HUES48 (cell line): ENCODE measurements at regions not wholly inside any gene's neighbourhood (a gene's known extent, or its start where the extent isn't known, plus 50 kb on each side); places are given as distances from the start of the nearest gene placed in this dataset.
"Not testable (repeated sequence)": the region's sequence is repeated elsewhere in the genome, so short reads cannot be mapped to it uniquely, and the experiment has no call there.

Source experiments
- H3K27ac ChIP-seq: one replicate; pipeline ENCODE4 v1.7.0; 2013; ENCODE audit warnings: low read depth, low read length, inconsistent platforms
- H3K27me3 ChIP-seq: 2 replicates; pipeline ENCODE4 v1.6.1; 2013; ENCODE audit warnings: mild to moderate bottlenecking, low read length; ENCODE audit not compliant: control insufficient read depth, insufficient read depth
- H3K36me3 ChIP-seq: 2 replicates; pipeline ENCODE4 v1.6.1; 2013; ENCODE audit warnings: low read length; ENCODE audit not compliant: control insufficient read depth, insufficient read depth
- H3K4me1 ChIP-seq: 2 replicates; pipeline ENCODE4 v1.6.1; 2013; ENCODE audit warnings: mild to moderate bottlenecking, low read length; ENCODE audit not compliant: control insufficient read depth, insufficient read depth
- H3K4me3 ChIP-seq: 2 replicates; pipeline ENCODE4 v1.5.1; 2013; ENCODE audit warnings: mild to moderate bottlenecking, low read depth, low read length
- H3K9ac ChIP-seq: 2 replicates; pipeline ENCODE4 v1.6.1; 2013; ENCODE audit warnings: mild to moderate bottlenecking, low read depth, low read length, moderate library complexity
- H3K9me3 ChIP-seq: 2 replicates; pipeline ENCODE4 v1.6.1; 2013; ENCODE audit warnings: low read length; ENCODE audit not compliant: control insufficient read depth, insufficient read depth

DNA sequence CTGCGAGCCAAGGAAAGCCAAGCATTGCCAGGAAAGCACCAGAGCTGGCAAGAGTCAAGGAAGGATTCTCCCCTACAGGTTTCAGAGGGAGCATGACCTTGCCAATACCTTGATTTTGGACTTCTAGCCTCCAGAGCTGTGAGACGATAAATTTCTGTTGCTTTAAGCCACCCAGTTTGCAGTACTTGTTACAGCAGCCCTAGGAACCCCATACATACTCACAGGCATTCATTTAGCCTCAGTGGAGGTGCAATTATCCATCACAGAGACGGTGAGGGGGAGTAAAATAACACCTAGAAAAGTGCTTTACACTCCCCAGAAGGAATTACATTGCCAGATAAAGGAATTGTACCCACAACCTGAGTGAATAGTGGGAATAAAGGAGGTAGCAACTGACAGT is 167.4 kb upstream of the NFIA start:
- H3K4me1 ChIP-seq, result peaks cover 10% of the 10 kb centered on the region
- H3K9me3 ChIP-seq, result no peaks in the 10 kb centered on the region

DNA sequence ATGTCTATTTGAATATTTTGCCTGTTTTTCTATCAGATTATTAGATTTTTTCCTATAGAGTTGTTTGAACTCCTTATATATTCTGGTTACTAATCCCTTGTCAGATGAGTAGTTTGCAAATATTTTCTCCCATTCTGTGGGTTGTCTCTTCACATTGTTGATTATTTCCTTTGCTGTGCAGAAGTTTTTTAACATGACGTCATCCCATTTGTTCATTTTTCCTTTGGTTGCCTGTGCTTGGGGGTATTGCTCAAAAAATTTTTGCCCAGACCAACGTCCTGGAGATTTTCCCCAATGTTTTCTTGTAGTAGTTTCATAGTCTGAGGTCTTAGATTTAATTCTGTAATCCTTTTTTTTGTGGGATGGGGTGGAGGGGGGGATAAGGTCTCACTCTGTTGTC is 168.7 kb upstream of the NFIA start:
- not testable (repeated sequence) for H3K9ac ChIP-seq, H3K4me3 ChIP-seq, H3K27me3 ChIP-seq, H3K9me3 ChIP-seq, H3K36me3 ChIP-seq, H3K27ac ChIP-seq
- peaks cover 10% of the 10 kb centered on the region for H3K4me1 ChIP-seq

More for the DNA sequence above, 167.4 kb upstream of the NFIA start:
- Histone ChIP-seq H3K4me3 (no peak overlapping the region), H3K36me3 (no peaks in the 10 kb centered on the region), H3K9ac (no peak overlapping the region), H3K27me3 (no peaks in the 10 kb centered on the region), H3K27ac (no peak overlapping the region)

DNA sequence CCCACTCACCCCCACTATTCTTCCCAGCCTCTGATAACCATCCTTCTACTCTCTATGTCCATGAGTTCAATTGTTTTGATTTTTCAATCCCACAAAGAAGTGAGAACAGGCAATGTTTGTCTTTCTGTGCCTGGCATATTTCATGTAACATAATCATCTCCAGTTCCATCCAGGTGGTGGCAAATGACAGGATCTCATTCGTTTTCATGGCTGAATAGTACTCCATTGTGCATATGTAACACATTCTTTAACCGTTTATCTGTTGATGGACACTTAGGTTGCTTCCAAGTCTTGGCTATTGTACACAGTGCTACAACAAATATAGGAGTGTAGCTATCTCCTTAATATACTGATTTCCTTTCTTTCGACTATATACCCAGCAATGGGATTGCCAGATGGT is 169.3 kb upstream of the NFIA start:
- Histone ChIP-seq H3K27me3 (no peaks in the 10 kb centered on the region), H3K4me3 (no peak overlapping the region), H3K27ac (no peak overlapping the region), H3K4me1 (peaks cover 10% of the 10 kb centered on the region), H3K36me3 (no peaks in the 10 kb centered on the region), H3K9me3 (no peaks in the 10 kb centered on the region), H3K9ac (no peak overlapping the region)

DNA sequence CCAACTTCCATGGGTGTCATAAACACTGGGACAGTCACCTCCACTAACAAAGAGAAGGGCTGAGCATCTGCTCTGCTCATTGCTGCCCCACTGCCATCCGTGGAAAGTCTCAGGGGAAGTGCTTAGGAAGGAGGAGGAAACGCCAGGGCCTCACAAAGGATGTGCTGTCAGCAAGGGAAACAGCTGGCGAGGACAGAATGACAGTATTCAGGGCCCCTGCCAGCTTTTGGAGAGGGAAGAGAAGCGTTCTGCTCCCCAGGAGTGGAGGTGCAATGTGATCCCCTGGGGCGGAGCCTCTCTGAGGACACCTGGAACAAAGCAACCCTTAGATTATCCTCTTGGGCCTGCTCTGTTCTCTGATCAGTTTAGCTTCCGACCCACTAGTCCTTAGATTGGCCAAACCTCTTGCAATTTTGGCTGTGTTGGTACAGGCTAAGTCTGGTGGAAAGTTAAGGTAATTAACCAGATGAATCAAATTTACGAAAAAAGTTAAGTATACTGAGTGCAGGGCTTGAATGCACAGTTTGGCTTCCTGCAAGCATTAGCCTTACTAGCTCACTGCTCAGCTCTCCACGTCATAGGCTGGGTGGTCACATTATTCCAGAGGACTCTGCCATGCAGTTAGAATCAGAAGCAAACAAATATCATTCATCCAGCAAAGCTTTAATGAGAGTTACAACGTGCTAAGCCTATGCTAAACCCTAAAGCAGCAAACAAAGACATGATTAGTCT is 170.2 kb upstream of the NFIA start:
- Histone ChIP-seq H3K9ac (no peak overlapping the region), H3K36me3 (no peaks in the 10 kb centered on the region), H3K27me3 (no peaks in the 10 kb centered on the region), H3K27ac (no peak overlapping the region), H3K4me1 (peaks cover 10% of the 10 kb centered on the region), H3K4me3 (no peak overlapping the region), H3K9me3 (no peaks in the 10 kb centered on the region)

DNA sequence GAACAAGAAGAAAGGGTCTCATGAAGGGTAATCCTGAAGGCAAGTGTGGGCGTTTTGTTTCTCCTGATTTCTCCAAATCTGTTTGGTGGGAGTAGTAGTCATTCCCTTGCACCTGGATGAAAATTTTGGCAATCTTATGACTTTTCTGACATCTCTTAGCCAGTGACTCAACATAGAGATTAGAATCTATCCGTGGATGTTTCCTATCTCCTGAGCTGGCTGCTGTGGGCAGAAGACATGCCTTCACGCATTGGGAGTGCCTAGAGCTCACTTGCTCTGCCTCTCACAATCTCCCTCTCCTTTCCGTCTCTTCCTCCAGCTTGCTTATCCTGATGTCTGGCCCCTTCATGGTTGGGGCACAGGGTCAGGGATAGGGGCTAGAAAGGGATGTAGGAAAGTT is 174.2 kb upstream of the NFIA start:
- H3K4me3 ChIP-seq, result no peak overlapping the region
- H3K36me3 ChIP-seq, result no peaks in the 10 kb centered on the region
- no peaks in the 10 kb centered on the region for H3K9me3 ChIP-seq
- no peak overlapping the region for H3K27ac ChIP-seq
- peaks cover 39% of the 10 kb centered on the region for H3K4me1 ChIP-seq
- no peaks in the 10 kb centered on the region for H3K27me3 ChIP-seq
- H3K9ac ChIP-seq, result no peak overlapping the region

DNA sequence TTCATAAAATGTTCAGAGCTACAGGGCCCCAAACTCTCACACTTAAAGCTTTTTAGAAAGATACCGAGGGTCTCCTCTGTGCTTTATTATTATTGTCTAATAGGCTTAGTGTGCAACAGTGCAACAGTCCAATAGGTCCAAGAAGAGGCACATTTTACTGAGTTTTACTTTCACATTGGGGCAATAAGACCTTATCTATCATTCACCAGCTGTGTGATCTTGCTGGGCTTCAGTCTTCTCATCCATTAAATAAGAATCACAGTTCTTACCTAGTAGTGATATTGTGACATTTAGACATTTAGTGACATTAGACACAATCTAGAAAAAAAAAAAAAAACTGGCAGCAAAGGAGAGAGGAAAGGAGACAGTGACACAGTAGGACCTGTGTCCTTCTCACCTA is 175.8 kb upstream of the NFIA start:
- Histone ChIP-seq H3K9ac (no peak overlapping the region), H3K9me3 (no peaks in the 10 kb centered on the region), H3K27ac (peak overlapping the region; percentile 69), H3K27me3 (no peaks in the 10 kb centered on the region), H3K4me3 (no peak overlapping the region), H3K36me3 (no peaks in the 10 kb centered on the region), H3K4me1 (peaks cover 32% of the 10 kb centered on the region)

DNA sequence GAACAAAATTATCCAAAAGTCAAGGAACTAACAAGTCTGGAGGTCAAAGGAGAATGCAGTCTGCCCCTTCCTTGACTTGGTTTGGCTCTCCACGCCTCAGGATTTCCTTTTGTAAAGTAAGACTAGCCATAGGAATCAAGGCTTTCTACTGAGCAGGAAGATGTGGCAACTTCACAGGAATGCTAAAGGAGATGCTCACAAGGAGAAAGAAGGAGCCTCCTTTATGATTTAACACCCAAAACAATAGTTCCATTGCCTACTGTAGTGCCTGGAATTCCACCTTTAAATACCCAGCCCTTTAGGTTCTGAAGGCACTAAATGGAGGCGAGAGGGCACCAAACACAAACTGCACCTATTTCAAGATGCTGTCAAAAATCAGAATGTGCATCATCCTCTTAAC is 176.3 kb upstream of the NFIA start:
- Histone ChIP-seq H3K27ac (peak overlapping the region; percentile 69), H3K4me3 (no peak overlapping the region), H3K9ac (no peak overlapping the region), H3K4me1 (peaks cover 32% of the 10 kb centered on the region), H3K27me3 (no peaks in the 10 kb centered on the region), H3K9me3 (no peaks in the 10 kb centered on the region), H3K36me3 (no peaks in the 10 kb centered on the region)

DNA sequence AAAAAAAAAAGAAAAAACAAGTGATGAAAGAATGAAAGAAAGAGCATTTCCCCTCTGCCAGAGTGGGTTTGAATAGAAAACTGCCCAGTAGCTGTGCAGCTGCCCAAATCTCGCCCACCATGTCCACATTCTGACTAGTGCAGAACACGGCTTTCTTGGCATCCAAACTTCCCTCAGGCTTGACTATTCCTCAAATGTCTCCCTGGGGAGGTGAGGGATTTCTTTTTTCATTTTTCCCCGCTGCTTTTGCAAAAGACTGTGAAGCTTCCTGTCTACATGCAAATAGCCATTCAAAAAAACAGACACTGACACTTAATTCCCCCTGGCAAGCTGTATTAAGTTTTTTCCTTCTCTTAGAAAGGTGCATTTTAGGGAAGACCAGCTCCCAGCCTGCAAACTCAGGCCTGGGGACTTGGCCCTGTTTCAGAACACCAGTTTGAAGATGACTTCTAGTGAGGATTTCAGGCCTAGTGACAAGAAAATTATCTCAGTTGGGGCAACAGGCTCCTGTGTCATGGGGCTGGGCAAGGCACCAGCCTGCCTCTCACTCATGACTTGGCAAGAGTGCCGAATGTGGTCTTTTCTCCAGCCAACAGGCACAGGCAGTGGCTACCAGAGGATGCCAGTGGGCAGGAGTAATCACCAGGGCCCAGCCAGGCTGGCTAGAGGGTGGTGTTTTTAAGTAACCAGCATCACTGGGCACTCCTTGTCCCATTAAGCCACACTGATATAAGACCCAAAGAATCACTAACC is 178.1 kb upstream of the NFIA start:
- Histone ChIP-seq H3K27me3 (no peaks in the 10 kb centered on the region), H3K4me1 (peaks cover 32% of the 10 kb centered on the region), H3K4me3 (no peak overlapping the region), H3K36me3 (no peaks in the 10 kb centered on the region), H3K9ac (no peak overlapping the region), H3K27ac (no peak overlapping the region), H3K9me3 (no peaks in the 10 kb centered on the region)

DNA sequence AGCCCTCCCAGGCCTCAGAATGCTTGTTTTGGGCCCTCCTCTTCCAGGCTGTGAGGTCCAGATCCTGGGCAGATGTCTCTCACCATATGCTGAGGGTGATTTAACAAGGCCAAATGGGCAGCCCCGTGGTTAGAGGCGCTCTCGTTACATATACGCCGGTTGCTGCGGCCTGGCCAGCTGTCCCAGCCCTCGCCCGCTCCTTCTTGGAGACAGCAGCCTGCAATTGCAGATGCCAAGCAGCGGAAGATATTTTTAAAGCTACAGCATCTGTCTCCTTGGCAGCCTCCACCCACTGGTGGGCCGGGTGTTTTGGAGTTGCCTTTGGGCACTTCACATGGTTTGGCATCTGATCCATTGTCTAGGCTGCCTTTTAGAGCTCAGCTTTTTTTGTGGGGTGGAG is 178.8 kb upstream of the NFIA start:
- H3K4me3 ChIP-seq, result no peak overlapping the region
- no peak overlapping the region for H3K9ac ChIP-seq
- no peaks in the 10 kb centered on the region for H3K36me3 ChIP-seq
- peaks cover 32% of the 10 kb centered on the region for H3K4me1 ChIP-seq
- H3K9me3 ChIP-seq, result no peaks in the 10 kb centered on the region
- no peak overlapping the region for H3K27ac ChIP-seq
- H3K27me3 ChIP-seq, result no peaks in the 10 kb centered on the region

DNA sequence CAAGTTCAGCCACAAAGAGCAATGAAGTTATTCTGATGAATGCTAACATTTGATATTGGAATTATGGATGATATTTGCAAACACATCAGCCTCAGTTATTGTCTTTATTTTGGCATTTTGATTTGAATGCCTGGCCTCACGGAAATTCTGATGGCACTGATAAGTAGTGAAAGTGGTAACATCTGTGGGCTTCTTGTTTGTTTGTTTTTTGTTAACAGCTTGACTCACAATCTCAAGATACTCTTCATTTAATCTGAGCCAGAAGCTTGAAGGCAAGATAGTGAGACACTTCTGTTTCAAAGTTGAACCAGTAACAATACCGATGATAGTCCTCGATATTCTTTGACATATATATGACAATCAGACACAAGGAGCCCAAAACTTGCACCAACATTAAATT is 182.9 kb upstream of the NFIA start:
- peaks cover 17% of the 10 kb centered on the region for H3K4me1 ChIP-seq
- H3K9me3 ChIP-seq, result no peaks in the 10 kb centered on the region
- H3K27ac ChIP-seq, result no peak overlapping the region
- H3K4me3 ChIP-seq, result no peak overlapping the region
- H3K27me3 ChIP-seq, result no peaks in the 10 kb centered on the region
- H3K36me3 ChIP-seq, result no peaks in the 10 kb centered on the region
- no peak overlapping the region for H3K9ac ChIP-seq

DNA sequence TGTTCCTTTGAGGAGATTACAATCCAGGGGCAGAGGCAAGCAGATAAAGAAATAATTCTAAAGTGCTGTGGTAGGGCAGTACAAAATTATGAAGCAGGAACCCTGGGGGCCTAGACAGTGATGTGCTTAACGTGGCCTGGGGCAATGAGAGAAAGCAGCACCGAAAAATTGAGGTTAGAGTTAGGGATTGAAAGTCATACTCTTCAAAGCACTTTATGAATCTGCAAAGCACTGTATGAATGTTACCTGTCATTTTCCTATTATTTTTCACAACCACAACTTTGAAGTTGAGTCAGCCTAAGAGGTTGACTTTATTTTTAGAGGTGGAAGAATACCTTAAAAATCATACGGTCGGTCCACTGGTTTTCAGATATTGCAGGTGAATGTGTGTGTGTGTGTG is 183.4 kb upstream of the NFIA start:
- no peak overlapping the region for H3K9ac ChIP-seq
- H3K9me3 ChIP-seq, result no peaks in the 10 kb centered on the region

More for the DNA sequence above, 183.4 kb upstream of the NFIA start:
- Histone ChIP-seq H3K27me3 (no peaks in the 10 kb centered on the region), H3K27ac (no peak overlapping the region), H3K4me3 (no peak overlapping the region), H3K36me3 (no peaks in the 10 kb centered on the region), H3K4me1 (peaks cover 20% of the 10 kb centered on the region)
